Fibroblast of lung (primary cell): ENCODE measurements at regions not wholly inside any gene's neighbourhood (a gene's known extent, or its start where the extent isn't known, plus 50 kb on each side); places are given as distances from the start of the nearest gene placed in this dataset.

Experiments
- DNase-seq, 2 donors: peaks; one replicate each; pipeline versions ENCODE4 v3.0.0 to v3.0.0-alpha.2; 2010; ENCODE audit warnings: low read depth in 2 of 2
- H2AFZ ChIP-seq: 2 replicates; pipeline ENCODE4 v1.5.1; 2012; ENCODE audit warnings: low read length, control low read depth, inconsistent platforms
- H3K27ac ChIP-seq: 2 replicates; pipeline ENCODE4 v1.5.1; 2011; ENCODE audit warnings: low read length, control low read depth; ENCODE audit not compliant: insufficient read depth
- H3K27me3 ChIP-seq: 2 replicates; pipeline ENCODE4 v1.5.1; 2011; ENCODE audit warnings: mild to moderate bottlenecking, low read length; ENCODE audit not compliant: control insufficient read depth, insufficient read depth
- H3K36me3 ChIP-seq: 2 replicates; pipeline ENCODE4 v1.5.1; 2011; ENCODE audit warnings: low read length; ENCODE audit not compliant: control insufficient read depth, insufficient read depth
- H3K4me1 ChIP-seq: 2 replicates; pipeline ENCODE4 v1.5.1; 2011; ENCODE audit warnings: low read length; ENCODE audit not compliant: control insufficient read depth, insufficient read depth; ENCODE audit errors: extremely low read depth
- H3K4me2 ChIP-seq: 2 replicates; pipeline ENCODE4 v1.5.1; 2011; ENCODE audit warnings: low read length, control low read depth; ENCODE audit not compliant: insufficient read depth; ENCODE audit errors: extremely low read depth
- H3K4me3 ChIP-seq, 4 experiments: fragments of 200-600 bp in 1 of 4; sonication (generic) in 1 of 4; replicated peaks in 1 of 4; 2 replicates each; pipeline ENCODE4 v1.5.1; 2011 to 2016; ENCODE audit warnings: low read length in 4 of 4, low read depth in 3 of 4, mild to moderate bottlenecking in 3 of 4, control low read depth in 2 of 4, inconsistent platforms in 1 of 4, mixed read lengths in 1 of 4; ENCODE audit not compliant: insufficient read depth in 1 of 4; ENCODE audit errors: control extremely low read depth in 1 of 4
- H3K79me2 ChIP-seq: 2 replicates; pipeline ENCODE4 v1.5.1; 2012; ENCODE audit warnings: mild to moderate bottlenecking, low read length, inconsistent platforms; ENCODE audit not compliant: control insufficient read depth, insufficient read depth
- H3K9ac ChIP-seq: 2 replicates; pipeline ENCODE4 v1.5.1; 2011; ENCODE audit warnings: mild to moderate bottlenecking, low read length, control low read depth; ENCODE audit not compliant: insufficient read depth
- H3K9me3 ChIP-seq: 2 replicates; pipeline ENCODE4 v1.5.1; 2012; ENCODE audit warnings: low read depth, low read length; ENCODE audit not compliant: control insufficient read depth, insufficient read depth
- H4K20me1 ChIP-seq: 2 replicates; pipeline ENCODE4 v1.5.1; 2011; ENCODE audit warnings: low read length; ENCODE audit not compliant: control insufficient read depth, insufficient read depth; ENCODE audit errors: extremely low read depth
- CTCF ChIP-seq, 2 donors: IDR thresholded peaks in 1 of 2; conservative IDR thresholded peaks in 1 of 2; 1 replicate in 1 of 2; 2 replicates in 1 of 2; pipeline ENCODE4 v1.5.1; 2011 to 2012; ENCODE audit warnings: low read length in 2 of 2, control low read depth in 1 of 2, inconsistent platforms in 1 of 2, low read depth in 1 of 2, mild to moderate bottlenecking in 1 of 2
- EZH2 ChIP-seq: IDR thresholded peaks from 2 replicates; pipeline ENCODE4 v1.5.1; 2012; ENCODE audit warnings: low read length, control low read depth, mild to moderate bottlenecking; ENCODE audit errors: missing control alignments

DNA sequence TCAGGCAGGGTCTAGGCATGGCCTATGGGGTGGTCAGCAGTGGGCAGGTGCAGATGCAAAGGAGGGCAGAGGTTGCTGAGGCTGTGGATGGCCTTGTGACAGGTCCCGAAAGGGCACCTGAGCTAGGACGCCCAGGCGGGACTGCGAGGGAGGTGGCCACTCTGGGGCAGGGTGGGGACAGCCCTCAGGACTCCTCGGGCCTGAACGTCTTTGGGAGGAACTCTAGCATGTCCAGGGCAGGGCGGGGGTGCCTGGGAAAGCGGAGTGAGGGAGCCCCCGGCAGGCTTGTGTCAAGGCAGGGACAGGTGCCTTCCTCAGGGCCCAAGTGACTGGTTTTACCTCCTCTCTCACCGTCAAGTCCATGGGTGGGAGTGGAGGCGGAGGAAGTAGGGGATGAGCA lies 125.4 kb upstream of the WNT4 start:
- H3K27ac ChIP-seq: no peak overlapping the region
- no peaks in the 10 kb centered on the region for H4K20me1 ChIP-seq
- H3K36me3 ChIP-seq: no peaks in the 10 kb centered on the region
- no peak overlapping the region for H3K4me2 ChIP-seq
- H2AFZ ChIP-seq: no peak overlapping the region
- TF ChIP-seq EZH2: no peak
- no peak for TF ChIP-seq CTCF (conservative IDR thresholded peaks at IDR 0.05 in 1 of 2, IDR thresholded peaks at IDR 0.05 in 1 of 2; ENCODE audit: low read depth in 1 of 2, low read length in 2 of 2)
- H3K9ac ChIP-seq: no peak overlapping the region
- H3K4me1 ChIP-seq: no peaks in the 10 kb centered on the region
- H3K79me2 ChIP-seq: no peaks in the 10 kb centered on the region
- H3K4me3 ChIP-seq: no peak overlapping the region
- DNase-seq: no peak
- H3K9me3 ChIP-seq: no peaks in the 10 kb centered on the region
- no peaks in the 10 kb centered on the region for H3K27me3 ChIP-seq

DNA sequence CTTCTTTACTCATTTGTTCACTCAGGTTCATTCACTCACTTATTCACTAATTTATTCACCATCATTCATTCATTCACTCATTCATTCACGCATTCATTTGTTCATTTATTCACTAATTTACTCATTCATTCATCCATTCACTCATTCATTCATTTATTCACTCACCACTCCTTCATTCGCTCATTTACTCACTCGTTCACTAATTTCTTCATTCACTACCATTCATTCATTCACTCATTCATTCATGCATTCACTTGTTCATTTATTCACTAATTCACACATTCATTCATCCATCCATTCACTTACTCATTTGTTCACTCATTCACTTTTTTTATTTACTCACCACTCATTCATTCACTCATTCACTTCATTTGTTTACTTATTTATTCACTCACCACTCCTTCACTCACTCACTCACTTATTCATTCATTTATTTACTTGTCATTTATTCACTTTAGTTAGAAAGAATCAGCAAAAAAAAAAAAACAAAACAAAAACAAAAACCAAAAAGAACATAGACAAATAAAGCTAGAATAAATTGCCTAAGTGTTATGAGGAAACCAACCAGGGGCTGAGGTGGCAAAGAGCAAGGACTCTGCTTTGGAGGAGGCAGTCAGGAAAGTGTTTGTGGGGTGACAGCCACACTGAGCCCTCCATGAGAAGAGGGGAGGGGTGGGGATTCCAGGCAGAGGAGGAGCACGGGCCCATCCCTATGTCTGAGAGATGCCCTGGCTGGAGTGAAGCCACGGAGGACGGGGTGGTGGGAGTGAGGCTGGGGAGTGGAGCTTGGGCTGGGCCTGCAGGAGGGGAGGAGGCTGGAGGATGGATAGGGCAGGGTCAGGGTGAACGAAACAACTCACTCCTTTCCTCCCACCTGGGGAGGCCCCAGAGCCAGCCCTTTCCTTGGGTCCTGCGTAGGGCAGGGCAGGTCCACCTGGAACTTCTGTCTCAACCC lies 129.2 kb upstream of the WNT4 start:
- Histone ChIP-seq H3K36me3 (no peaks in the 10 kb centered on the region), H3K27me3 (no peaks in the 10 kb centered on the region)
- no peak for DNase-seq

More for the DNA sequence above, 129.2 kb upstream of the WNT4 start:
- H4K20me1 ChIP-seq: no peaks in the 10 kb centered on the region
- no peaks in the 10 kb centered on the region for H3K4me1 ChIP-seq
- H3K27ac ChIP-seq: no peak overlapping the region
- H3K4me3 ChIP-seq: no peak overlapping the region
- no peak overlapping the region for H3K4me2 ChIP-seq
- H3K79me2 ChIP-seq: no peaks in the 10 kb centered on the region
- TF ChIP-seq EZH2 (no peak), CTCF (conservative IDR thresholded peaks at IDR 0.05 in 1 of 2, IDR thresholded peaks at IDR 0.05 in 1 of 2; ENCODE audit: low read depth in 1 of 2, low read length in 2 of 2) (no peak)
- H3K9ac ChIP-seq: no peak overlapping the region
- no peaks in the 10 kb centered on the region for H3K9me3 ChIP-seq
- no peak overlapping the region for H2AFZ ChIP-seq
